ENCODE measurements at regions not wholly inside any gene's neighbourhood (a gene's known extent, or its start where the extent isn't known, plus 50 kb on each side); places are given as distances from the start of the nearest gene placed in this dataset.

- Histone ChIP-seq H3K9me3 (ENCODE audit: low read length) (no peaks in the 10 kb centered on the region), H3K27ac (ENCODE audit: low read length) (no peak overlapping the region), H3K79me2 (ENCODE audit: low read length) (no peaks in the 10 kb centered on the region), H3K9ac (ENCODE audit: low read length) (no peak overlapping the region), H3K4me1 (ENCODE audit: insufficient read depth, low read length) (peaks cover 26% of the 10 kb centered on the region), H4K20me1 (ENCODE audit: low read length) (no peaks in the 10 kb centered on the region), H3F3A (ENCODE audit: low read length, unreplicated experiment) (no peaks in the 10 kb centered on the region), H3K4me3 (ENCODE audit: low read length) (no peak overlapping the region), H2AFZ (ENCODE audit: low read length) (no peak overlapping the region), H3K9me2 (replicated peaks; ENCODE audit: low read length) (no peaks in the 10 kb centered on the region), H3K4me2 (ENCODE audit: low read length) (no peak overlapping the region), H3K27me3 (ENCODE audit: low read length) (no peaks in the 10 kb centered on the region), H3K36me3 (ENCODE audit: low read depth, low read length) (no peaks in the 10 kb centered on the region)
- intact Hi-C loops (cut with micrococcal nuclease), result no loop called here
- ChIA-PET CTCF (no interaction called here), POLR2A (ENCODE audit: unreplicated experiment) (no interaction called here)
- ATAC-seq (no peak), DNase-seq (no peak)
- TF ChIP-seq EZH2 (IDR thresholded peaks at IDR 0.05; ENCODE audit: low read length, unreplicated experiment) (no peak), EZH2phosphoT487 (IDR thresholded peaks at IDR 0.05; ENCODE audit: borderline replicate concordance, low read length) (no peak)
- BruUV-seq (replicated peaks), result no TSS peak
Observed at GRCh38 chr21:43347461-43348169, 79.3 kb downstream of the SIK1 start.

DNA sequence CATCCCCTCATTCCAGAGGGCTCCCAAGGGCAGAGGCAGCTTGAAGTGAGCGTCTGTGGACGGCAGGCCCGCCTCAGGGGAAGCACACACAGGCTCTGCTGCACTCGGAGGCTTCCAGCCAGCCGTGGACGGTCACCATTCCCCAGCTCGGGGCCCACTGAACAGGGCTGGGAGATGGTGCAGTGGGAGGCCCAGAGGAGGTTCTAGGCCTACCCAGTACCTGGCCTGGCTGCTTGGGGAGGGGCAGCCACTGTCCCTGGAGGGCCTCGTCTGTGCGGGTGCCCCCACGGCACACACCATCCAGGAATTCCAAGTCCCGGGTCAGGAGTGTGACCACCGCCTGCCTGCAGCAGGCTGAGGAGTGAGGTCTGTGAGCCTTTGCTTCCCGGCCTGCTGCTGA lies 80.4 kb downstream of the SIK1 start:
- no TSS peak for BruUV-seq (replicated peaks)
- H3F3A ChIP-seq (ENCODE audit: low read length, unreplicated experiment), result no peaks in the 10 kb centered on the region
- TF ChIP-seq EZH2phosphoT487 (IDR thresholded peaks at IDR 0.05; ENCODE audit: borderline replicate concordance, low read length), result no peak
- TF ChIP-seq CTCF (conservative IDR thresholded peaks at IDR 0.05; ENCODE audit: low read depth, low read length), result no peak
- no peak for TF ChIP-seq EZH2 (IDR thresholded peaks at IDR 0.05; ENCODE audit: low read length, unreplicated experiment)
- no peaks in the 10 kb centered on the region for H3K9me3 ChIP-seq (ENCODE audit: low read length)
- no peaks in the 10 kb centered on the region for H3K27me3 ChIP-seq (ENCODE audit: low read length)
- no peaks in the 10 kb centered on the region for H3K36me3 ChIP-seq (ENCODE audit: low read depth, low read length)
- H3K9me2 ChIP-seq (replicated peaks; ENCODE audit: low read length), result no peaks in the 10 kb centered on the region
- no peak overlapping the region for H3K4me2 ChIP-seq (ENCODE audit: low read length)
- no peaks in the 10 kb centered on the region for H3K79me2 ChIP-seq (ENCODE audit: low read length)
- intact Hi-C loops (cut with micrococcal nuclease), result no loop called here
- H3K27ac ChIP-seq (ENCODE audit: low read length), result no peak overlapping the region
- H3K4me1 ChIP-seq (ENCODE audit: insufficient read depth, low read length), result peaks cover 26% of the 10 kb centered on the region
- DNase-seq (no peak), ATAC-seq (no peak)
- CTCF ChIA-PET, result no interaction called here
- no peak overlapping the region for H3K4me3 ChIP-seq (ENCODE audit: low read length)
- no peak overlapping the region for H3K9ac ChIP-seq (ENCODE audit: low read length)
- POLR2A ChIA-PET (ENCODE audit: unreplicated experiment), result no interaction called here
- H2AFZ ChIP-seq (ENCODE audit: low read length), result no peak overlapping the region
- no peaks in the 10 kb centered on the region for H4K20me1 ChIP-seq (ENCODE audit: low read length)

DNA sequence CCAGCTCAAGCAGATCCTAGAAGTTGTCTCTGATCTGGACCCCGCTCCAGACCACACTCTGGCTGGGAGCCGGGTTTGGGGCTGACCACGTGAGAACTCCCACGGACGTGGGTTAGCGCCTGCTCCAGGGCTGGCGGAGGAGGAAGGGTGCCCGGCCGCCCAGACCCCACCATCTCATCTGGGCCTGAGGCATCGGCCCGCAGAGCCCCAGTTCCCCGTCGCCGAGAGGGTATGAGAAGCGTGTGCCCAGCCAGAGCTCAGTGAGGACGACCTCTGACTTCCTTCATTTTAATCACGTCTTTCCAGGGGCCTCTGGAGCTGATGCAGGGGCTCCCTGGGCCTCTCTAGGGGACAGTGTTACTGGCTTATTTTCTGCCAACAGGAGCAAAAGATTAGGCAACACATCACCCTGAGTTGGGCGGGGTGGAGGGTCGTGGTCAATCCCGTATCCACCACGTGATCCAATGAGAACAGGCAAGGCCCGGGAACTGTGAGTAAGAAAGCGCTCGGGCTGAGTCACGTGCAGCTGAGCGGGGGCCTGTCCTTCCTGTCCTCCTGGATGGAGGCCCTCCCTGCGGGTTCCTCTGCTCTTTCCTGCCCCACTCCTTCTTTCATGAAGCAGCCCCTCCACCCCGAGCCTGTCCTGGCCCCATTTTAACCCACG lies 81.1 kb downstream of the SIK1 start:
- H3K27me3 ChIP-seq (ENCODE audit: low read length), result no peaks in the 10 kb centered on the region
- ATAC-seq (peak; percentile 20), DNase-seq (peak; percentile 59)
- H3F3A ChIP-seq (ENCODE audit: low read length, unreplicated experiment), result no peaks in the 10 kb centered on the region
- no peak overlapping the region for H3K4me3 ChIP-seq (ENCODE audit: low read length)
- peaks cover 32% of the 10 kb centered on the region for H3K4me1 ChIP-seq (ENCODE audit: insufficient read depth, low read length)
- no peaks in the 10 kb centered on the region for H3K9me3 ChIP-seq (ENCODE audit: low read length)
- no peaks in the 10 kb centered on the region for H3K79me2 ChIP-seq (ENCODE audit: low read length)
- H2AFZ ChIP-seq (ENCODE audit: low read length), result no peak overlapping the region
- H3K9ac ChIP-seq (ENCODE audit: low read length), result no peak overlapping the region
- intact Hi-C loops (cut with micrococcal nuclease), result loop anchor here (2.0 kb wide), 1 partner anchor 59 kb away; no protein-coding TSS in a partner anchor
- no TSS peak for BruUV-seq (replicated peaks)
- CTCF ChIA-PET, result no interaction called here
- POLR2A ChIA-PET (ENCODE audit: unreplicated experiment), result no interaction called here
- no peak overlapping the region for H3K27ac ChIP-seq (ENCODE audit: low read length)
- no peaks in the 10 kb centered on the region for H3K9me2 ChIP-seq (replicated peaks; ENCODE audit: low read length)
- H3K36me3 ChIP-seq (ENCODE audit: low read depth, low read length), result no peaks in the 10 kb centered on the region
- TF ChIP-seq EZH2 (IDR thresholded peaks at IDR 0.05; ENCODE audit: low read length, unreplicated experiment) (no peak), CTCF (conservative IDR thresholded peaks at IDR 0.05; ENCODE audit: low read depth, low read length) (no peak), EZH2phosphoT487 (IDR thresholded peaks at IDR 0.05; ENCODE audit: borderline replicate concordance, low read length) (no peak)
- no peak overlapping the region for H3K4me2 ChIP-seq (ENCODE audit: low read length)
- H4K20me1 ChIP-seq (ENCODE audit: low read length), result no peaks in the 10 kb centered on the region
